ENCODE measurements at regions not wholly inside any gene's neighbourhood (a gene's known extent, or its start where the extent isn't known, plus 50 kb on each side); places are given as distances from the start of the nearest gene placed in this dataset.

DNA sequence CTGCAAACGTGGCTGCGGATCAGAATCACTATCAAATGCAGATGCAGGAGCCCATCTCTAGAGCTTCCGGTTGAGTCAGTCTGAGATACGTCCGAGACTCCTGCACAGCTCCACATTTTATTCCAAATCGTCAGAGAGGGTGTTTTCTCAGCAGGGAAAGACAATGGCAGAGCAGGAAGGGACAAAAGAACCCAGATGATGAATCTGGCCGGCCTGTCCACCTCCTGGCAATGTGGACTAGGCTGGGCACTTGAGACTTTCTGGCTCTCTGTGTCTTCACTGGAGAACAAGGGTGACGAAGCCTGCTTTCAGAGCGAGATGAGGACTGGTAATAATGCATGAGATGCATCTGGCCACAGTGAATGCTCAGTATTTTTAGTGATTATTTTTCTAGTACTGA lies 255.9 kb upstream of the MYT1L start:
- no peaks in the 10 kb centered on the region for H3F3A ChIP-seq (ENCODE audit: insufficient read depth, low read depth)
- H3K4me1 ChIP-seq (replicated peaks; ENCODE audit: insufficient read depth): no peaks in the 10 kb centered on the region
- POLR2A ChIA-PET (ENCODE audit: unreplicated experiment): no interaction called here
- no peak for TF ChIP-seq EZH2 (IDR thresholded peaks at IDR 0.05; ENCODE audit: low read depth)
- H3K4me2 ChIP-seq: no peak overlapping the region
- no peaks in the 10 kb centered on the region for H3K79me2 ChIP-seq (ENCODE audit: low read depth)
- no peak overlapping the region for H3K4me3 ChIP-seq
- BruUV-seq (replicated peaks): no TSS peak
- no peaks in the 10 kb centered on the region for H3K9me2 ChIP-seq (ENCODE audit: insufficient read depth)
- H3K9me3 ChIP-seq (ENCODE audit: insufficient read depth, low read depth): no peaks in the 10 kb centered on the region
- CTCF ChIA-PET: no interaction called here
- DNase-seq: no peak
- H4K20me1 ChIP-seq (ENCODE audit: insufficient read depth): no peaks in the 10 kb centered on the region
- intact Hi-C loops (cut with micrococcal nuclease; ENCODE audit: unreplicated experiment): no loop called here
- no peaks in the 10 kb centered on the region for H3K36me3 ChIP-seq (ENCODE audit: low read depth)
- no peak overlapping the region for H2AFZ ChIP-seq
- peaks cover 29% of the 10 kb centered on the region for H3K27me3 ChIP-seq (ENCODE audit: insufficient read depth, low read depth)
- no peak overlapping the region for H3K27ac ChIP-seq

DNA sequence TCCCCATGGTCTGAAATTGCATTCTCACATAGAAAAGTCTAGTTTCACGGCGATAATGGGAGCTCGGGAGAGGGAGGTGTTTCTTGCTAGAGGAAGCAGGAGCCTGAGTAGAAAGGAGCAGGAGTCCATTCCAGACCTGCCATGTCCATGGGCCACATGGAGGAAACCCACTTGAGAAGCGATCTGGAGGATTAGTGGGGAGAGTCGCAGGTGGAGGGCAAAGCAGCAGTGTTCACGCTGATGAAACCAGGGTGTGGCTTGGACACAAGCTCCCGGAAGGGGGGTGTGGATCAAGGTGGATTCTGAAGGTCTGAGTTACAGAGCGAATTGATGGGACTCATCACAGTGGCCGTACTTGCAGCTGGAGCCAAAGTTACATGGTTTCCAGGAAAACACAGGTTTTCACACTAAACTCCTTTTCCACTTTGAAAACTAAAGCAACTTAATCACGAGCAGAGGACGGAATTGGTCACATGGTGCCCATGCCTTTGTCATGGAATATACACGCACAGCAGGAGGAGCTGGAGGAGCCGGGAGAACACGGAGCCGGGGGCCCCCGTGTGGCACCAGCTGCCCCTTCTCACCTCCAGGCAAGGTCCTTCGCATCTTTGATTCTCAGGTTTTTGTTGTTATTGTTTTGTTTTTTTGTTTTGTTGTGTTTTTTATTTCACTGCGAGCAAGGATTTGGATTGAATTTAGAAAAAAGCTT lies 255.1 kb upstream of the MYT1L start:
- no peaks in the 10 kb centered on the region for H3K79me2 ChIP-seq (ENCODE audit: low read depth)
- no peak for TF ChIP-seq EZH2 (IDR thresholded peaks at IDR 0.05; ENCODE audit: low read depth)
- TF ChIP-seq, protein P1, sequence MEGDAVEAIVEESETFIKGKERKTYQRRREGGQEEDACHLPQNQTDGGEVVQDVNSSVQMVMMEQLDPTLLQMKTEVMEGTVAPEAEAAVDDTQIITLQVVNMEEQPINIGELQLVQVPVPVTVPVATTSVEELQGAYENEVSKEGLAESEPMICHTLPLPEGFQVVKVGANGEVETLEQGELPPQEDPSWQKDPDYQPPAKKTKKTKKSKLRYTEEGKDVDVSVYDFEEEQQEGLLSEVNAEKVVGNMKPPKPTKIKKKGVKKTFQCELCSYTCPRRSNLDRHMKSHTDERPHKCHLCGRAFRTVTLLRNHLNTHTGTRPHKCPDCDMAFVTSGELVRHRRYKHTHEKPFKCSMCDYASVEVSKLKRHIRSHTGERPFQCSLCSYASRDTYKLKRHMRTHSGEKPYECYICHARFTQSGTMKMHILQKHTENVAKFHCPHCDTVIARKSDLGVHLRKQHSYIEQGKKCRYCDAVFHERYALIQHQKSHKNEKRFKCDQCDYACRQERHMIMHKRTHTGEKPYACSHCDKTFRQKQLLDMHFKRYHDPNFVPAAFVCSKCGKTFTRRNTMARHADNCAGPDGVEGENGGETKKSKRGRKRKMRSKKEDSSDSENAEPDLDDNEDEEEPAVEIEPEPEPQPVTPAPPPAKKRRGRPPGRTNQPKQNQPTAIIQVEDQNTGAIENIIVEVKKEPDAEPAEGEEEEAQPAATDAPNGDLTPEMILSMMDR (conservative IDR thresholded peaks at IDR 0.05): no peak
- CTCF ChIA-PET: no interaction called here
- no peak overlapping the region for H3K4me2 ChIP-seq
- H3K4me1 ChIP-seq (replicated peaks; ENCODE audit: insufficient read depth): no peaks in the 10 kb centered on the region
- POLR2A ChIA-PET (ENCODE audit: unreplicated experiment): no interaction called here
- intact Hi-C loops (cut with micrococcal nuclease; ENCODE audit: unreplicated experiment): no loop called here
- no peaks in the 10 kb centered on the region for H3K36me3 ChIP-seq (ENCODE audit: low read depth)
- DNase-seq: no peak
- no peaks in the 10 kb centered on the region for H3K9me2 ChIP-seq (ENCODE audit: insufficient read depth)
- H3F3A ChIP-seq (ENCODE audit: insufficient read depth, low read depth): no peaks in the 10 kb centered on the region
- no peaks in the 10 kb centered on the region for H4K20me1 ChIP-seq (ENCODE audit: insufficient read depth)
- H3K9me3 ChIP-seq (ENCODE audit: insufficient read depth, low read depth): no peaks in the 10 kb centered on the region
- H2AFZ ChIP-seq: no peak overlapping the region
- BruUV-seq (replicated peaks): no TSS peak
- peaks cover 34% of the 10 kb centered on the region for H3K27me3 ChIP-seq (ENCODE audit: insufficient read depth, low read depth)
- no peak overlapping the region for H3K27ac ChIP-seq
- no peak overlapping the region for H3K4me3 ChIP-seq

DNA sequence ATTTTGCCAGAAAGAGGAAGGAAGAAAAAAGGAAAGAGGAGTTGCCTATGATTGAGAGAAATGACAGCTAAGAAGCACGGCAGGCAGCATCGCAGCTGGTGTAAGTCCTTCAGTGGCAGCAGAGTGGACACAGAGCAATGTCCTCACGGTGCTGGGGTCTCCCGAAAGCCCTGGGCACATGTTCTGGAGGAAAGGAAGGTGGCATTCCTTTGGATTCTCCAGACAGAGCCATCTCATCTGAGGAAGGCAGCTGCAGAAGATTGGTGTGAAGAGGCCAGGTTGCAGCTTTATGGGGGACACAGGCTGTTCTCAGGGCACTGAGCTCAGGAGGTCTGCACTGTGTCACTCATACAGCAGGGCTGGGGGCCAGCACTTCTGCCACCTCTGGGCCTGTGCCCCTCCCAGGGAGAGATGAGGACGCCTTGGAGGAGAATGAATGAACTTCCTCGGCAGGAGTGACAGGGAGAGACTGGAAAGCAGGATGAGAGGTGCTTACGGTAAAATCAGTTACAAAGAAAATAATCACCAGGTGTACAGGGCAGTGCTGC lies 252.0 kb upstream of the MYT1L start:
- BruUV-seq (replicated peaks): no TSS peak
- Histone ChIP-seq H3F3A (ENCODE audit: insufficient read depth, low read depth) (no peaks in the 10 kb centered on the region), H3K27me3 (ENCODE audit: insufficient read depth, low read depth) (peaks cover 54% of the 10 kb centered on the region), H3K4me1 (replicated peaks; ENCODE audit: insufficient read depth) (no peaks in the 10 kb centered on the region), H3K9me2 (ENCODE audit: insufficient read depth) (no peaks in the 10 kb centered on the region), H3K36me3 (ENCODE audit: low read depth) (no peaks in the 10 kb centered on the region), H3K9me3 (ENCODE audit: insufficient read depth, low read depth) (no peaks in the 10 kb centered on the region), H3K4me3 (no peak overlapping the region), H3K27ac (no peak overlapping the region), H2AFZ (no peak overlapping the region), H3K79me2 (ENCODE audit: low read depth) (no peaks in the 10 kb centered on the region), H3K4me2 (no peak overlapping the region), H4K20me1 (ENCODE audit: insufficient read depth) (no peaks in the 10 kb centered on the region)
- POLR2A ChIA-PET (ENCODE audit: unreplicated experiment): no interaction called here
- CTCF ChIA-PET: no interaction called here
- intact Hi-C loops (cut with micrococcal nuclease; ENCODE audit: unreplicated experiment): no loop called here
- no peak for TF ChIP-seq EZH2 (IDR thresholded peaks at IDR 0.05; ENCODE audit: low read depth)
- TF ChIP-seq, protein P1 (conservative IDR thresholded peaks at IDR 0.05): no peak
- no peak for DNase-seq

All from PC-9 (cell line).